NCI-H1105 treated with DMSO at 0.1 percent for 48 hours (cell line): ENCODE measurements at regions not wholly inside any gene's neighbourhood (a gene's known extent, or its start where the extent isn't known, plus 50 kb on each side); places are given as distances from the start of the nearest gene placed in this dataset.
"Not testable (repeated sequence)": the region's sequence is repeated elsewhere in the genome, so short reads cannot be mapped to it uniquely, and the experiment has no call there.

Source experiments
- DNase-seq: peaks from one replicate; lab custom pipeline; 2025; lab: John Stamatoyannopoulos, UW

GRCh38 chr13:44149231-44149630 is 224.4 kb upstream of the SERP2 start:
- not testable (repeated sequence) for DNase-seq

GRCh38 chr13:44149821-44150220 is 223.8 kb upstream of the SERP2 start:
- no peak for DNase-seq

- DNase-seq, result no peak
Observed at GRCh38 chr13:44151474-44151873, 222.2 kb upstream of the SERP2 start.

GRCh38 chr13:44153496-44153895 is 220.1 kb upstream of the SERP2 start:
- peak; percentile 57 for DNase-seq

- no peak for DNase-seq
Observed at GRCh38 chr13:44155422-44156293, 218.0 kb upstream of the SERP2 start.

GRCh38 chr13:44156294-44156658 is 217.3 kb upstream of the SERP2 start:
- no peak for DNase-seq

GRCh38 chr13:44157606-44158005 is 216.0 kb upstream of the SERP2 start:
- no peak for DNase-seq

- no peak for DNase-seq
Observed at GRCh38 chr13:44158098-44158521, 215.5 kb upstream of the SERP2 start.

- no peak for DNase-seq
Observed at GRCh38 chr13:44158881-44159632, 214.6 kb upstream of the SERP2 start.

- DNase-seq, result no peak
Observed at GRCh38 chr13:44159633-44160279, 213.9 kb upstream of the SERP2 start.

GRCh38 chr13:44160591-44161191 is 212.9 kb upstream of the SERP2 start:
- DNase-seq, result no peak

GRCh38 chr13:44163108-44163507 is 210.5 kb upstream of the SERP2 start:
- DNase-seq, result no peak

GRCh38 chr13:44165221-44165888 is 208.3 kb upstream of the SERP2 start:
- no peak for DNase-seq

GRCh38 chr13:44165889-44166496 is 207.6 kb upstream of the SERP2 start:
- DNase-seq, result no peak

- DNase-seq, result no peak
Observed at GRCh38 chr13:44169018-44169911, 204.4 kb upstream of the SERP2 start.

- no peak for DNase-seq
Observed at GRCh38 chr13:44170731-44171130, 202.9 kb upstream of the SERP2 start.

GRCh38 chr13:44171156-44171555 is 202.5 kb upstream of the SERP2 start:
- DNase-seq, result no peak

- no peak for DNase-seq
Observed at GRCh38 chr13:44171861-44172260, 201.8 kb upstream of the SERP2 start.

GRCh38 chr13:44172281-44172810 is 201.3 kb upstream of the SERP2 start:
- no peak for DNase-seq
